H1 (cell line): ENCODE measurements at regions not wholly inside any gene's neighbourhood (a gene's known extent, or its start where the extent isn't known, plus 50 kb on each side); places are given as distances from the start of the nearest gene placed in this dataset.
"Not testable (repeated sequence)": the region's sequence is repeated elsewhere in the genome, so short reads cannot be mapped to it uniquely, and the experiment has no call there.

ENCODE experiments used
- ASH2L ChIP-seq: fragments of 200-600, 300-600 bp; sonication (generic); IDR thresholded peaks from one replicate; pipeline ENCODE4 v1.7.1; 2017; ENCODE audit warnings: low read length
- CEBPB ChIP-seq: IDR thresholded peaks from 2 replicates; pipeline ENCODE4 v1.6.1; 2012; ENCODE audit warnings: low read depth, low read length
- KDM1A ChIP-seq: fragments of 200-600, 300-600 bp; sonication (generic); IDR thresholded peaks from 2 replicates; pipeline ENCODE4 v1.7.1; 2016; ENCODE audit warnings: mild to moderate bottlenecking, low read length, borderline replicate concordance
- POLR2A ChIP-seq, 2 experiments: IDR thresholded peaks; 1 replicate in 1 of 2; 2 replicates in 1 of 2; pipeline ENCODE4 v1.6.1; 2011; ENCODE audit warnings: low read depth in 2 of 2, low read length in 2 of 2, mild to moderate bottlenecking in 2 of 2; ENCODE audit errors: control extremely low read depth in 1 of 2
- POLR2AphosphoS5 ChIP-seq: IDR thresholded peaks from 2 replicates; pipeline ENCODE4 v1.6.1; 2011; ENCODE audit warnings: low read depth, low read length
- RNF2 ChIP-seq: fragments of 200-900, 300-1000 bp; sonication (generic); IDR thresholded peaks from 2 replicates; pipeline ENCODE4 v1.7.1; 2016; ENCODE audit warnings: borderline replicate concordance, low read depth, mild to moderate bottlenecking, antibody characterized with exemption, low read length; ENCODE audit not compliant: poor library complexity, severe bottlenecking; ENCODE audit errors: missing control alignments
- TF ChIP-seq, protein P1 (sequence below), 3 experiments: IDR thresholded peaks; 1 replicate in 2 of 3; 2 replicates in 1 of 3; pipeline versions ENCODE4 v1.5.1 to v1.6.1; 2011; ENCODE audit warnings: low read length in 3 of 3, mild to moderate bottlenecking in 3 of 3, inconsistent platforms in 2 of 3, low read depth in 1 of 3, moderate library complexity in 1 of 3; ENCODE audit not compliant: insufficient read depth in 1 of 3; ENCODE audit errors: control extremely low read depth in 1 of 3
- TF ChIP-seq, protein P2 (sequence below): IDR thresholded peaks from 2 replicates; pipeline ENCODE4 v1.6.1; 2012; ENCODE audit warnings: inconsistent platforms
- TF ChIP-seq, protein P3 (sequence below): IDR thresholded peaks from 2 replicates; pipeline ENCODE4 v1.6.1; 2012; ENCODE audit warnings: inconsistent platforms

DNA sequence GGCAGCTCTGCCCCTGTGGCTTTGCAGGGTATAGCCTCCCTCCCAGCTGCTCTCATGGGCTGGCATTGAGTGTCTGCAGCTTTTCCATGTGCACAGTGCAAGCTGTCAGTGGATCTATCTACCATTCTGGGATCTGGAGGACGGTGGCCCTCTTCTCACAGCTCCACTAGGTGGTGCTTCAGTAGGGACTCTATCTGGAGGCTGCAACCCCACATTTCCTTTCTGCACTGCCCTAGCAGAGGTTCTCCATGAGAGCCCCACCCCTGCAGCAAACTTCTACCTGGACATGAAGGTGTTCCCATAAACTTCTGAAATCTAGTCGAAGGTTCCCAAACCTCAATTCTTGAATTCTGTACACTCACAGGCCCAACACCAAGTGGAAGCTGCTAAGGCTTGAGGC is 292.5 kb downstream of the C11orf87 start:
- TF ChIP-seq, protein P1, sequence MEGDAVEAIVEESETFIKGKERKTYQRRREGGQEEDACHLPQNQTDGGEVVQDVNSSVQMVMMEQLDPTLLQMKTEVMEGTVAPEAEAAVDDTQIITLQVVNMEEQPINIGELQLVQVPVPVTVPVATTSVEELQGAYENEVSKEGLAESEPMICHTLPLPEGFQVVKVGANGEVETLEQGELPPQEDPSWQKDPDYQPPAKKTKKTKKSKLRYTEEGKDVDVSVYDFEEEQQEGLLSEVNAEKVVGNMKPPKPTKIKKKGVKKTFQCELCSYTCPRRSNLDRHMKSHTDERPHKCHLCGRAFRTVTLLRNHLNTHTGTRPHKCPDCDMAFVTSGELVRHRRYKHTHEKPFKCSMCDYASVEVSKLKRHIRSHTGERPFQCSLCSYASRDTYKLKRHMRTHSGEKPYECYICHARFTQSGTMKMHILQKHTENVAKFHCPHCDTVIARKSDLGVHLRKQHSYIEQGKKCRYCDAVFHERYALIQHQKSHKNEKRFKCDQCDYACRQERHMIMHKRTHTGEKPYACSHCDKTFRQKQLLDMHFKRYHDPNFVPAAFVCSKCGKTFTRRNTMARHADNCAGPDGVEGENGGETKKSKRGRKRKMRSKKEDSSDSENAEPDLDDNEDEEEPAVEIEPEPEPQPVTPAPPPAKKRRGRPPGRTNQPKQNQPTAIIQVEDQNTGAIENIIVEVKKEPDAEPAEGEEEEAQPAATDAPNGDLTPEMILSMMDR (IDR thresholded peaks at IDR 0.05; ENCODE audit: control extremely low read depth in 1 of 3, insufficient read depth in 1 of 3, low read depth in 1 of 3, low read length in 3 of 3): not testable (repeated sequence)
- TF ChIP-seq POLR2A (IDR thresholded peaks at IDR 0.05; ENCODE audit: control extremely low read depth in 1 of 2, low read depth in 2 of 2, low read length in 2 of 2); CEBPB; RNF2; KDM1A; ASH2L; POLR2AphosphoS5: not testable (repeated sequence)
- TF ChIP-seq, protein P2, sequence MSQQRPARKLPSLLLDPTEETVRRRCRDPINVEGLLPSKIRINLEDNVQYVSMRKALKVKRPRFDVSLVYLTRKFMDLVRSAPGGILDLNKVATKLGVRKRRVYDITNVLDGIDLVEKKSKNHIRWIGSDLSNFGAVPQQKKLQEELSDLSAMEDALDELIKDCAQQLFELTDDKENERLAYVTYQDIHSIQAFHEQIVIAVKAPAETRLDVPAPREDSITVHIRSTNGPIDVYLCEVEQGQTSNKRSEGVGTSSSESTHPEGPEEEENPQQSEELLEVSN: not testable (repeated sequence)
- TF ChIP-seq, protein P3, sequence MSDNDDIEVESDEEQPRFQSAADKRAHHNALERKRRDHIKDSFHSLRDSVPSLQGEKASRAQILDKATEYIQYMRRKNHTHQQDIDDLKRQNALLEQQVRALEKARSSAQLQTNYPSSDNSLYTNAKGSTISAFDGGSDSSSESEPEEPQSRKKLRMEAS: not testable (repeated sequence)
